Upper lobe of left lung (tissue), 6 donors: ENCODE measurements at regions not wholly inside any gene's neighbourhood (a gene's known extent, or its start where the extent isn't known, plus 50 kb on each side); places are given as distances from the start of the nearest gene placed in this dataset.
A peak's percentile ranks its signal among the peaks of the same experiment; 100 is the strongest.

Experiments
- ATAC-seq, 2 donors: fragments of 200-7000 bp; cut with Tn5 transposase; one replicate each; pipeline ENCODE4 v1.9.1; 2022; ENCODE audit warnings: mild to moderate bottlenecking in 2 of 2, moderate library complexity in 2 of 2; ENCODE audit not compliant: low FRiP score in 2 of 2
- DNase-seq, 2 donors: peaks; one replicate each; pipeline ENCODE4 v3.0.0-alpha.2; 2019 to 2020
- H3K27ac ChIP-seq, 4 donors: fragments of 200-600 bp; sonication (generic); one replicate each; pipeline ENCODE4 v1.5.1; 2016 to 2019
- H3K27me3 ChIP-seq, 4 donors: fragments of 200-600 bp; sonication (generic); one replicate each; pipeline ENCODE4 v1.5.1; 2017 to 2019
- H3K36me3 ChIP-seq, 4 donors: fragments of 200-600 bp; sonication (generic); one replicate each; pipeline ENCODE4 v1.5.1; 2016 to 2019
- H3K4me1 ChIP-seq, 4 donors: fragments of 200-600 bp; sonication (generic); one replicate each; pipeline ENCODE4 v1.5.1; 2018 to 2019
- H3K4me3 ChIP-seq, 4 donors: fragments of 200-600 bp; sonication (generic); one replicate each; pipeline ENCODE4 v1.5.1; 2017 to 2019; ENCODE audit warnings: mild to moderate bottlenecking in 2 of 4, moderate library complexity in 1 of 4
- H3K9me3 ChIP-seq, 4 donors: fragments of 200-600 bp; sonication (generic); one replicate each; pipeline ENCODE4 v1.5.1; 2018 to 2019
- EP300 ChIP-seq, 4 donors: sonication (generic); formaldehyde crosslinking; IDR thresholded peaks; one replicate each; pipeline ENCODE4 v1.5.1; 2017; ENCODE audit warnings: antibody characterized with exemption in 4 of 4, control low read depth in 2 of 4
- POLR2A ChIP-seq, 4 donors: fragments of 450-650 bp; IDR thresholded peaks; one replicate each; pipeline ENCODE4 v1.5.1; 2016 to 2017; ENCODE audit warnings: antibody characterized with exemption in 4 of 4, mild to moderate bottlenecking in 2 of 4
- POLR2AphosphoS5 ChIP-seq, 2 donors: sonication (generic); formaldehyde crosslinking; IDR thresholded peaks; one replicate each; pipeline ENCODE4 v1.5.1; 2017; ENCODE audit warnings: antibody characterized with exemption in 2 of 2
- WGBS, 2 donors: methylation state at CpG; one replicate each; pipeline ENCODE4 v1.1.5; 2017 to 2018; 5-methylcytosine and 5-hydroxymethylcytosine counted together
- TF ChIP-seq, protein P1 (sequence below), 6 experiments: fragments of 450-650 bp in 4 of 6; fragments of 200-600 bp in 2 of 6; sonication (generic) in 2 of 6; IDR thresholded peaks; one replicate each; pipeline ENCODE4 v1.5.1; 2016 to 2019; ENCODE audit warnings: antibody characterized with exemption in 6 of 6
- donor health status: DM: no; HTN: no; CAD: no; lungs with moderate emphysema.
- donor health status: DM: no; HTN: yes; CAD: no; lungs with severe emphysema.

DNA sequence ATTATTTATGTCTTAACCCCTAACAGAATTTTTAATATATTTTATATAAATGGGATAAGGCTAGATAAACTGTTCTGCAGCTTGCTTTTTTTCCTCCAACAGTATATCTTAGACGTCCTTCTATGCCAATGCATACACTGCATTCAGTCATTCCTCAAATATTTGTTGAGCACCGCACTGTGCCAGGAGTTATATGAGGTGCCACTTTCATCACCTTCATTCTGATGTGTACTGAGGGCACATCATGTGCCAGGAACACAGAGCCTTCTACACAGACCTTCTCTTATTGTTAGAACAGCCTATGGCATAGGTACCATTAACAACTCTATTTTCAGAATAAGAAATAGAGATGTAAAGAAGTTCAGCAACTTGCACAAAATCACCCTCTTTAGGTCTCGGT, 570.1 kb downstream of the CDK5RAP2 start:
- no peaks in the 10 kb centered on the region for H3K36me3 ChIP-seq
- TF ChIP-seq, protein P1, sequence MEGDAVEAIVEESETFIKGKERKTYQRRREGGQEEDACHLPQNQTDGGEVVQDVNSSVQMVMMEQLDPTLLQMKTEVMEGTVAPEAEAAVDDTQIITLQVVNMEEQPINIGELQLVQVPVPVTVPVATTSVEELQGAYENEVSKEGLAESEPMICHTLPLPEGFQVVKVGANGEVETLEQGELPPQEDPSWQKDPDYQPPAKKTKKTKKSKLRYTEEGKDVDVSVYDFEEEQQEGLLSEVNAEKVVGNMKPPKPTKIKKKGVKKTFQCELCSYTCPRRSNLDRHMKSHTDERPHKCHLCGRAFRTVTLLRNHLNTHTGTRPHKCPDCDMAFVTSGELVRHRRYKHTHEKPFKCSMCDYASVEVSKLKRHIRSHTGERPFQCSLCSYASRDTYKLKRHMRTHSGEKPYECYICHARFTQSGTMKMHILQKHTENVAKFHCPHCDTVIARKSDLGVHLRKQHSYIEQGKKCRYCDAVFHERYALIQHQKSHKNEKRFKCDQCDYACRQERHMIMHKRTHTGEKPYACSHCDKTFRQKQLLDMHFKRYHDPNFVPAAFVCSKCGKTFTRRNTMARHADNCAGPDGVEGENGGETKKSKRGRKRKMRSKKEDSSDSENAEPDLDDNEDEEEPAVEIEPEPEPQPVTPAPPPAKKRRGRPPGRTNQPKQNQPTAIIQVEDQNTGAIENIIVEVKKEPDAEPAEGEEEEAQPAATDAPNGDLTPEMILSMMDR (IDR thresholded peaks at IDR 0.05) = no peak
- TF ChIP-seq POLR2A (IDR thresholded peaks at IDR 0.05) (no peak), EP300 (IDR thresholded peaks at IDR 0.05) (no peak), POLR2AphosphoS5 (IDR thresholded peaks at IDR 0.05) (no peak)
- ATAC-seq (no peak), DNase-seq (no peak)
- H3K4me1 ChIP-seq = no peaks in the 10 kb centered on the region
- H3K27ac ChIP-seq = no peak overlapping the region
- no peaks in the 10 kb centered on the region for H3K27me3 ChIP-seq
- no peak overlapping the region for H3K4me3 ChIP-seq
- 42 to 72% methylated on average over 3 of the region's 3 CpGs for WGBS, 2 donors
- H3K9me3 ChIP-seq = no peaks in the 10 kb centered on the region

DNA sequence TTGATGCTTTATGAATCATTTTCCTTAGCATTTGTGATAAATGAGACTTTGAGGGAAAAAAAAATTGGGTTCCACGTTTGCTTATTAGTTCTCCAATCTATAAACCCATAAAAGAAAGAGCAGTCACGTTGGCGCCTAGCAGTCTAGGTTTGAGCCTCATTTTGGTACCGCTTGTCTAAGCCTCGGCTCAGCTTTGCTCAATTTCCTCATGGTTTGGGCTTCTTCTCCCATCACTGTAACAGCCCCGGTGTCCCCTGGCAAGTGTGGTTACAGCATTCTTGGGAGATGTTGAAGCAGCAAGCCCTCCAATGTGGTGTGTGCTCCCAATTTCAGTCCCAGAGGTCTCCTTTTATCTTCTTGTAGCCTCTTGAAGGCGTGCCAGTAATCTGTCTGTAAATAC, 578.4 kb downstream of the CDK5RAP2 start:
- Histone ChIP-seq H3K4me1 (peaks cover 0 to 4% (median 0%) of the 10 kb centered on the region in 4 donors), H3K27me3 (no peaks in the 10 kb centered on the region), H3K36me3 (no peaks in the 10 kb centered on the region), H3K27ac (no peak overlapping the region), H3K9me3 (no peaks in the 10 kb centered on the region), H3K4me3 (no peak overlapping the region)
- no peak for DNase-seq
- no peak for ATAC-seq
- TF ChIP-seq, protein P1 (IDR thresholded peaks at IDR 0.05) = no peak
- TF ChIP-seq POLR2A (IDR thresholded peaks at IDR 0.05) = no peak
- no peak for TF ChIP-seq POLR2AphosphoS5 (IDR thresholded peaks at IDR 0.05)
- TF ChIP-seq EP300 (IDR thresholded peaks at IDR 0.05) = no peak
- 80% methylated on average over 7 of the region's 7 CpGs for WGBS, 2 donors

DNA sequence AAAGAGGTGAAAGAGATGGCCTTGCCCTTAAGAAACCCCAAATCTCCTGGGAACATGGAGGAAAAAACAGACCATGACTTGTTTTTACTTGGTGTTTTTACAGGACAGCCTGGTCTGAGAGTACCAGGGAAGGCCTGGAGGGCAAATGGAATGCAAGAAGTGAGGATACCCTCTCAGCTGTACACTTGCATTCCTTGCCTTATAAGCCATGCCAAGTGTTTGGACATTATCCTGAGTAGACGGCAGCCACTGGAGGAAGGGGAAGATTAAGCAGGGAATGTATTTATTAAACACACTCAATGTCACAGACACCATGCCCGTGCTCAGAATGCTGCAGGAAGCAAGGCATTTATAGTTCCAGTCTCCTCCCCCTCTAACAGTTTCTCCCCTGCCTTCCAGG, 581.4 kb downstream of the CDK5RAP2 start:
- no peak overlapping the region for H3K4me3 ChIP-seq
- no peak for DNase-seq

DNA sequence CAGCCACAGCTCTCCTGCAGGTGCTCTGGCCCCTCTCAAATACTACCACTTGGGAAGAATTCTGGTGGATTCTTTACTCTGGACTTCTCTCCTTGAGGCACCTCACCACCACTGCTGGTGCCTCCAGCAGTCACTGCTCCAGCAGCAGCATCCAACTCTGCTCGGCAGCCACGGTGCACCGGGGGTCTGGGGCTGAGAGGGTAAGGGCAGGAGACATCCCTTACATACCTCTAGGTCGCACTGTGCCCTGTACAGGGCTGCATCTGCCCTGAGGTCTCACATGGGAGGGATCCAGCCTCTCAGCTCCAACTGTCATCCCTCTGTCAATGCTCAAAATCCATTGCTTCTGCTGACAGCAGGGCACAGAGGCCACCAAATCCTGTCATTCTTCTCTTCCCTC, 588.2 kb downstream of the CDK5RAP2 start:
- DNase-seq (peak in 1 of 2 donors; percentile 40), ATAC-seq (peak in 1 of 2 donors; percentile 35)
- Histone ChIP-seq H3K27me3 (no peaks in the 10 kb centered on the region), H3K4me1 (no peaks in the 10 kb centered on the region), H3K4me3 (no peak overlapping the region), H3K9me3 (no peaks in the 10 kb centered on the region), H3K36me3 (no peaks in the 10 kb centered on the region), H3K27ac (no peak overlapping the region)
- no peak for TF ChIP-seq POLR2A (IDR thresholded peaks at IDR 0.05)
- no peak for TF ChIP-seq POLR2AphosphoS5 (IDR thresholded peaks at IDR 0.05)
- no peak for TF ChIP-seq EP300 (IDR thresholded peaks at IDR 0.05)
- TF ChIP-seq, protein P1 (IDR thresholded peaks at IDR 0.05) = no peak
- 60 to 72% methylated on average over 1 to 4 of the region's 4 CpGs for WGBS, 2 donors

More for the DNA sequence above, 581.4 kb downstream of the CDK5RAP2 start:
- 22 to 28% methylated on average over 2 of the region's 2 CpGs for WGBS, 2 donors
- H3K36me3 ChIP-seq = no peaks in the 10 kb centered on the region
- H3K9me3 ChIP-seq = no peaks in the 10 kb centered on the region
- TF ChIP-seq, protein P1 (IDR thresholded peaks at IDR 0.05) = no peak
- TF ChIP-seq POLR2A (IDR thresholded peaks at IDR 0.05) (no peak), EP300 (IDR thresholded peaks at IDR 0.05) (no peak), POLR2AphosphoS5 (IDR thresholded peaks at IDR 0.05) (no peak)
- no peak overlapping the region for H3K27ac ChIP-seq
- H3K27me3 ChIP-seq = no peaks in the 10 kb centered on the region
- no peak for ATAC-seq
- H3K4me1 ChIP-seq = peaks cover 0 to 4% (median 0%) of the 10 kb centered on the region in 4 donors

DNA sequence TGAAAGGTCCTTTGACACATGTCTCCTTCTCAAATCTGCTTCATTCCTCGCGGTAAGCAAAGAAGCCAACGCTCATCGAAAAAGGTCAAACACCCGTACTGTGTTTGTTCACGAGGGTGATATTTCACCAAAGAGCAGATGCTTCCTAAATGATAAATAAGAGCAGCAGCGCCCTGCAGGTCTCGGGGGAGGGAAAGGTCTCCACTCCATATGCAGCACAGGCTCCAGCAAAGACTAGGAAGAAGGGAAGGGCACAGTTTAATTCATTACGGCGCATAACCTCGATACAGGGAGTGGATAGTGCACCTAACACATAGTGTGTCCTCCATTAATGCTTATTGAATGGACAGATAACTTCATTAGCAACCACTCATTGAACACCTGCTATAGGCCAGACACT, 593.3 kb downstream of the CDK5RAP2 start:
- ATAC-seq (no peak), DNase-seq (no peak)
- Histone ChIP-seq H3K27ac (no peak overlapping the region), H3K27me3 (no peaks in the 10 kb centered on the region), H3K4me3 (no peak overlapping the region), H3K36me3 (no peaks in the 10 kb centered on the region), H3K9me3 (no peaks in the 10 kb centered on the region), H3K4me1 (no peaks in the 10 kb centered on the region)
- TF ChIP-seq, protein P1 (IDR thresholded peaks at IDR 0.05) = no peak
- no peak for TF ChIP-seq POLR2A (IDR thresholded peaks at IDR 0.05)
- TF ChIP-seq EP300 (IDR thresholded peaks at IDR 0.05) = no peak
- no peak for TF ChIP-seq POLR2AphosphoS5 (IDR thresholded peaks at IDR 0.05)
- WGBS, 2 donors = 73 to 76% methylated on average over 11 of the region's 11 CpGs
